HK-2 (cell line): ENCODE measurements at regions not wholly inside any gene's neighbourhood (a gene's known extent, or its start where the extent isn't known, plus 50 kb on each side); places are given as distances from the start of the nearest gene placed in this dataset.

Experiments
- DNase-seq: peaks from one replicate; pipeline ENCODE4 v3.0.0-alpha.2; 2018; ENCODE audit not compliant: unreplicated experiment

DNA sequence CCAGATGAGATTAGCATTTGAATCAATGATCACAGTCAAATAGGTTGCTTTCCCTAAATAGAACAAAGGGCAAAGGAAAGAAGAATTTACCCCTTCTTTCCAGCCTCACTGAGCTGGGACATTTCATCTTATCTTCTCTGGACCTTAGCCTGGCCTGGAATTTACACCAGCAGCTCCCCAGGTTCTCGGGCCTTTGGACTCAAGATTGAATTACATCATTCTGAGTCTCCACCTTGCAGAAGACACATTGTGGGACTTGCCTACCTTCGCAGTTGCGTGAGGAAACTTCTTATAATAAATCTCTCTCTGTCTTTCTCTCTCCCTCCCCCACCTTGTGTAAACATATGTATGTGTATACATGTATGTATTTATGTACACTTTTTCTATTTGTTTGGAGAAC lies 732.4 kb downstream of the IPMK start:
- no peak for DNase-seq

DNA sequence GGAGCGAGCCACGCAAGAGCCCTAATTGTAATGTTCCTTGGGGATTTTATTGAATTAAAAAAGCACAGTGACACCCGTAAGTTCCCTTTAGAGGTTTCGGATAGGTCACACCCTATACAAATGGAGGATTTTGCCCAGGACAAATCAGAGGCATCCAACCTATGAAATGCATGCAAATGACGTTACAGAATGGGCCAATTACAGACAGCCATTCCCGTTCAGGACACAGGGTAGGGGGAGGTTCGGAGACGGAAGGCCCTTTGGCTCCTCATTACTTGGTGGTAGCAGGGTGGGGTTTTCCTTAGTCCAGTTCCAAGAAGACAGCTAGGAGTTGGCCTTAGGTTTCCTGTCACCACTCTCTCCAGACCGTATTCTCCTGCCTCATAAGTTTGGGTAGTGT lies 754.1 kb downstream of the IPMK start:
- no peak for DNase-seq

DNA sequence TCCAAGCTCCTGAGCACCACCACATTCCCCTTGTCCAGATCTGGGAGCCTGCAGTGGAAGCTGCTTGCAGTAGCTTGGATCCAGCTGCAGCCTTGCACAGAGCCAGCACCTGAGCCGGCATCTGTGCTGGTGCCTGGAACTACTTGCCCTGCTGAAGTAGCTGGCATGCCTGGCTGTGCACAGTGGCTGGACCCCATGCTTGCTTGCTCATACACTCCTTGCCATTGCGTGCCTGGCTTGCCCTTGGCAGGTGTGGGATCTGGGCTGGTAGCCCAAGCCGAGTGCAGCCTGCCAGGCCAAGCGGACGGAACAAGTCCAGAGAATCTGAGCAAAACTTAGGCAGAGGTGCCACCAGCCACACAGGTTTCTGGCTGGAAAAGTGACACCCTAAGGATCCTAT lies 759.9 kb downstream of the IPMK start:
- no peak for DNase-seq

- DNase-seq, result no peak
Measured at GRCh38 chr10:57506414-57507094, 761.1 kb downstream of the IPMK start.

- DNase-seq, result no peak
Measured at GRCh38 chr10:57494486-57494885, 773.2 kb downstream of the IPMK start.

GRCh38 chr10:57482259-57482658 lies 785.4 kb downstream of the IPMK start:
- DNase-seq, result no peak

DNA sequence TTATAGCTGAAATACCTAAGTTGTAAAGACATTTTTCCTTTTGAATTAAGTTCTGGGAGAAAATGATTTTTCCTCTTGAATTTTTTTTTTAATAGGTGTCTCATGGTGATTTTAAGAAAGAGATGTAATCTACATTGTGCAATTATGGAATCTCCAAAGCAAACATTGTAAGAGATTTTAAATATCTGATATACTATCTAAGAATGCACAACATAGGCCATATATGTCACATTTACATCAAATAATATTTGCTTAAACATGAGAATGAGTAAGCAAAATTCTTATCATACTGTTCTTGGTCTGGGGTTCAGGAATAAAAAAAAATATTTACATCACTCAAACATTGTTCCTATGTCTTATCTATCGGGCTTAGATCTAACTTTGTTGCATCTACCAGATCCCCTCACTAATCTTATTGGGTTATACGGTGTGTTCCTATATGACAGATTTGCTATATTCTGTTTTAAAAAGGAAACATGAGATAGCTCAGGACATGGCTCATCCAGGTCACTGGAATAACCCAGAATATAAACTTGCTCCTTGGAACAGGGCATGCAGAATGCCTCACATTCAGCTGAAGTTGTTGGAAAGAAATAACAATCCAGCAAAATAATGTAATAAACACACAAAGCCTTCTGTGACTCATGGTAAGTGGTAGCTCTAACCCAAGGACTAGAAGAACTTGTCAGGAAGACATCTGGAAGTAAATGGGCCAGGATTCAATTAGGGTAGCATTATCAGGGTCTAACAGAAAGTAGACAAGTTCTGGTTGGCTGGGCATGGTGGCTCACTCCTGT lies 794.7 kb downstream of the IPMK start:
- DNase-seq, result no peak

GRCh38 chr10:57468894-57469432 lies 798.7 kb downstream of the IPMK start:
- no peak for DNase-seq

GRCh38 chr10:57465155-57465554 lies 802.5 kb downstream of the IPMK start:
- no peak for DNase-seq

GRCh38 chr10:57460540-57460939 lies 807.2 kb downstream of the IPMK start:
- DNase-seq, result no peak

GRCh38 chr10:57457972-57458512 lies 809.7 kb downstream of the IPMK start:
- no peak for DNase-seq

DNA sequence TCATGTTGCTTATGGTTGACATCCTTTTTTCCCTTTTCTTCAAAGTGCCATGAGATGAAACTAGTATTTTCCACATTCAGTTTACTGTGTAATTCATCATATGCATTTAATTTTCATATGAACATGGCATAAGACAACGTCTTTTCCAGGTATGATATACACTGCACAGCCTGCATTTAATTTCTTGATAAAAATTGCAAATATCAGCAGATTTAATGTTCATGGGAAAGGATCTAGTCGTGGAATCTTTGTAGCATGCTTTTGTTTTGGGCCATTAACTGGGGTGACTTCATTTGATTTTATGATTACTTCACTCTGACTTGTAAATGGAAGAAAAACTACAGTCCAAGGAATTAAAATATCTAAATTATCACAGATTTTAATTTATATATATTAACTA lies 837.3 kb downstream of the IPMK start:
- no peak for DNase-seq

DNA sequence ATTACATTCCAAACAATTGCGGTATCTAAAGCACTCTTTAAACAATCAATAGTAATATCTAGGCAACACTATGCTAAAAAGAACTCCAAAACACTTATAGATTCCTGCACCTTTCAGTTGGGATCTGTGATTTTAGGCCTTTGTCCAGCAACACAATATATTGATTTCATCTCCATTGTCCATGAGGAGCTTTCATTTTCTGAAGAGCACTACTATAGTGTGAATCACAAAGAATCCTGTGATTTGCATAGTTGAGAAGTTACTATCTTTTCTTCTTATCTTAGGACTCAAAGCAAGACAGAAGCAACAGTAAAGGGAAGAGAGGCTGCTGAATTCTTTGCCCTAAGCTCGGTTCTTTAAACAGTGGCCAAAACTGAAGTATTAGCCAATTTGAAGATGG lies 846.8 kb downstream of the IPMK start:
- DNase-seq, result no peak

GRCh38 chr10:57418476-57418875 lies 849.2 kb downstream of the IPMK start:
- no peak for DNase-seq

GRCh38 chr10:57395923-57396322 lies 871.8 kb downstream of the IPMK start:
- no peak for DNase-seq

GRCh38 chr10:57367412-57367811 lies 900.3 kb downstream of the IPMK start:
- DNase-seq, result no peak

DNA sequence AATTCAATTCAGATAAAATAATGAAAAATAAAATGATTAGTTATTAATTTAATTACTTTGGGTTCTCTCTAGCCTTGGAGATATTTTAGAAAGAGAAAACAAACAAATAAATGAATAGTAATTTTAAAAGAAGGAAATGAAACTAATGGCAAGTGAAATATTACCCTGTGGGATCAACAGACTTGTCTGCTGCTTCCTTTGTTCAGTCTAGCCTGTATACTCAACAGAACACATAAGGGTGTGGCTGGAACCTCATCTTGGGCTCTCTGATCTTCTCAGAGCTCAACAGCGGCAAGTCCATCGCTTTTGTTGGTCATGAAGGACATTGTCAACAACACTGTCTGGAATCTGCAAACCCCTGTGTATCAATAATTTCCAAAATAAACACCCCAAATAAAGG lies 904.9 kb downstream of the IPMK start:
- DNase-seq, result no peak

- no peak for DNase-seq
Measured at GRCh38 chr10:57353403-57354003, 914.2 kb downstream of the IPMK start.

- DNase-seq, result no peak
Measured at GRCh38 chr10:57351076-57351475, 916.6 kb downstream of the IPMK start.

DNA sequence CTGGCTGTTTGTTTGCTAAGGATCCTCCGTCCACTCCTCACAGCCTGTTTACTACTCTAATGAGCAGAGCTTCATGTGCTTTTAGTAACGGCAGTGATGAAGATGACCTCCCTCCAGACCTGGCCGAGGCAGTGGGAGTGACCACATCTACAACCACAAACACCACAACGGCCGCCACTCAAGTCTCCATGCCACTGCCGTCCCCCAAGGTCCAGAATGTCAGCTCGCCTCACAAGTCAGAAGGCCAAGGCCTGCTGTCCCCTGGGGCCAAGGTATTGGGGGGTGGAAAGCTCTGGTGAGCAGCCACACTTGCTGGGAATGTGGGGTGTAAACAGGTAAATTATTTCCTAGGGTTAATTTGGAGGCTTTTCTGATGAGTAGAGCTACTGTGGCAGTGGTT lies 926.4 kb downstream of the IPMK start:
- DNase-seq, result no peak

- DNase-seq, result no peak
Measured at GRCh38 chr10:57338823-57339558, 928.7 kb downstream of the IPMK start.

- DNase-seq, result no peak
Measured at GRCh38 chr10:57336865-57337264, 930.8 kb downstream of the IPMK start.
